HepG2 (cell line): ENCODE measurements at regions not wholly inside any gene's neighbourhood (a gene's known extent, or its start where the extent isn't known, plus 50 kb on each side); places are given as distances from the start of the nearest gene placed in this dataset.
A peak's percentile ranks its signal among the peaks of the same experiment; 100 is the strongest.

Experiments used
- HNF4G ChIP-seq, 2 experiments: sonication (generic) in 1 of 2; formaldehyde crosslinking in 1 of 2; IDR thresholded peaks; 2 replicates each; pipeline versions ENCODE4 v1.4.0 to v1.6.1; 2011 to 2020; ENCODE audit warnings: borderline replicate concordance in 2 of 2, low read depth in 2 of 2, mild to moderate bottlenecking in 2 of 2, low read length in 1 of 2, missing genetic modification reagents in 1 of 2, moderate library complexity in 1 of 2
- HNRNPLL ChIP-seq: fragments of 200-400 bp; formaldehyde crosslinking; IDR thresholded peaks from 2 replicates; pipeline ENCODE4 v1.6.1; 2017; ENCODE audit warnings: mild to moderate bottlenecking, low read depth, low read length; ENCODE audit not compliant: poor library complexity, severe bottlenecking
- POGZ ChIP-seq: sonication (generic); formaldehyde crosslinking; IDR thresholded peaks from 2 replicates; pipeline ENCODE4 v1.4.0; 2020; ENCODE audit warnings: mild to moderate bottlenecking, missing genetic modification reagents
- ZFP36L2 ChIP-seq: sonication (generic); formaldehyde crosslinking; IDR thresholded peaks from 2 replicates; pipeline ENCODE4 v1.4.0; 2020; ENCODE audit warnings: missing genetic modification reagents
- TF ChIP-seq, protein P1 (sequence below): sonication (generic); formaldehyde crosslinking; IDR thresholded peaks from 2 replicates; pipeline ENCODE4 v1.4.0; 2020; ENCODE audit warnings: mild to moderate bottlenecking, missing genetic modification reagents
- TF ChIP-seq, protein P2 (sequence below): sonication (generic); formaldehyde crosslinking; IDR thresholded peaks from 2 replicates; pipeline ENCODE4 v1.5.0; 2020; ENCODE audit warnings: mild to moderate bottlenecking, missing genetic modification reagents, moderate library complexity
- TF ChIP-seq, protein P3 (sequence below): sonication (generic); formaldehyde crosslinking; IDR thresholded peaks from 2 replicates; pipeline ENCODE4 v1.8.0; 2022; ENCODE audit warnings: missing genetic modification reagents, mild to moderate bottlenecking, inconsistent platforms, borderline replicate concordance
- TF ChIP-seq, protein P4 (sequence below): sonication (generic); formaldehyde crosslinking; IDR thresholded peaks from 2 replicates; pipeline ENCODE4 v1.4.0; 2020; ENCODE audit warnings: mild to moderate bottlenecking, missing genetic modification reagents, borderline replicate concordance
- TF ChIP-seq, protein P5 (sequence below): sonication (generic); IDR thresholded peaks from 2 replicates; pipeline ENCODE4 v1.6.1; 2016; ENCODE audit warnings: low read depth, borderline replicate concordance
- TF ChIP-seq, protein P6 (sequence below): sonication (generic); formaldehyde crosslinking; IDR thresholded peaks from 2 replicates; pipeline ENCODE4 v1.4.0; 2020; ENCODE audit warnings: low read depth, mild to moderate bottlenecking, missing genetic modification reagents

DNA sequence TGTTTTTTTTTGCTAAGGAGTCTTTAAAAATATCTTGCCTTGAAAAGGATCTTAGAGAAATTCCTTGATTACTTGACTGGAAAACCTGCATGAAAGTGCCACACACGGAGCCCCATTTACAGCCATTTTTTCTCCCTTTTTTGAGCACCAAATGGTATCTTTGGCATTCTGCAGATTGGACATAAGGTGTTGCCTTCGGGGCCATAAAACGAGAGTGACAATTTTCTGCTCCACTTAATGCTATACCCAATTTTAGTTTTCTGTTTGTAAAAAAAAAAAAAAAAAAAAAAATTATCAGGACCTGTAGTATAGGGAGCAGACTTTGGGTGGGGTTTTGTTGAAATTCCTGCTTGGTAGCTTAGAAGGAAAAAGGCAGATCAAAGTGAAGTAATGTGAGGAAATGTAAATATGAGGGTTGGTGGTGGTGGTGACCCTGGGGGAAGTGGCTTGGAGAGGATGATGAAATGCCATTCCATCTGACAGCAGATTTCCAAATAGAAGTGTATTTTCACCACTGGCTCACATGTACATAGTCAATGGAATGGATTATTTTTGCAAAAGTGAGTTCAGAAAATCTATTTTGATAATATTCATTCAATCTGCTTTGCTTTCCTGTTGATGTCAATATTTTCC lies 212.1 kb upstream of the SOX4 start (continued):
- TF ChIP-seq, protein P1, sequence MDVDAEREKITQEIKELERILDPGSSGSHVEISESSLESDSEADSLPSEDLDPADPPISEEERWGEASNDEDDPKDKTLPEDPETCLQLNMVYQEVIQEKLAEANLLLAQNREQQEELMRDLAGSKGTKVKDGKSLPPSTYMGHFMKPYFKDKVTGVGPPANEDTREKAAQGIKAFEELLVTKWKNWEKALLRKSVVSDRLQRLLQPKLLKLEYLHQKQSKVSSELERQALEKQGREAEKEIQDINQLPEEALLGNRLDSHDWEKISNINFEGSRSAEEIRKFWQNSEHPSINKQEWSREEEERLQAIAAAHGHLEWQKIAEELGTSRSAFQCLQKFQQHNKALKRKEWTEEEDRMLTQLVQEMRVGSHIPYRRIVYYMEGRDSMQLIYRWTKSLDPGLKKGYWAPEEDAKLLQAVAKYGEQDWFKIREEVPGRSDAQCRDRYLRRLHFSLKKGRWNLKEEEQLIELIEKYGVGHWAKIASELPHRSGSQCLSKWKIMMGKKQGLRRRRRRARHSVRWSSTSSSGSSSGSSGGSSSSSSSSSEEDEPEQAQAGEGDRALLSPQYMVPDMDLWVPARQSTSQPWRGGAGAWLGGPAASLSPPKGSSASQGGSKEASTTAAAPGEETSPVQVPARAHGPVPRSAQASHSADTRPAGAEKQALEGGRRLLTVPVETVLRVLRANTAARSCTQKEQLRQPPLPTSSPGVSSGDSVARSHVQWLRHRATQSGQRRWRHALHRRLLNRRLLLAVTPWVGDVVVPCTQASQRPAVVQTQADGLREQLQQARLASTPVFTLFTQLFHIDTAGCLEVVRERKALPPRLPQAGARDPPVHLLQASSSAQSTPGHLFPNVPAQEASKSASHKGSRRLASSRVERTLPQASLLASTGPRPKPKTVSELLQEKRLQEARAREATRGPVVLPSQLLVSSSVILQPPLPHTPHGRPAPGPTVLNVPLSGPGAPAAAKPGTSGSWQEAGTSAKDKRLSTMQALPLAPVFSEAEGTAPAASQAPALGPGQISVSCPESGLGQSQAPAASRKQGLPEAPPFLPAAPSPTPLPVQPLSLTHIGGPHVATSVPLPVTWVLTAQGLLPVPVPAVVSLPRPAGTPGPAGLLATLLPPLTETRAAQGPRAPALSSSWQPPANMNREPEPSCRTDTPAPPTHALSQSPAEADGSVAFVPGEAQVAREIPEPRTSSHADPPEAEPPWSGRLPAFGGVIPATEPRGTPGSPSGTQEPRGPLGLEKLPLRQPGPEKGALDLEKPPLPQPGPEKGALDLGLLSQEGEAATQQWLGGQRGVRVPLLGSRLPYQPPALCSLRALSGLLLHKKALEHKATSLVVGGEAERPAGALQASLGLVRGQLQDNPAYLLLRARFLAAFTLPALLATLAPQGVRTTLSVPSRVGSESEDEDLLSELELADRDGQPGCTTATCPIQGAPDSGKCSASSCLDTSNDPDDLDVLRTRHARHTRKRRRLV (CRISPR knock-in tag) = 0 out of 2 replicates have a peak, but pooled peaks have one; percentile 78
- TF ChIP-seq, protein P2, sequence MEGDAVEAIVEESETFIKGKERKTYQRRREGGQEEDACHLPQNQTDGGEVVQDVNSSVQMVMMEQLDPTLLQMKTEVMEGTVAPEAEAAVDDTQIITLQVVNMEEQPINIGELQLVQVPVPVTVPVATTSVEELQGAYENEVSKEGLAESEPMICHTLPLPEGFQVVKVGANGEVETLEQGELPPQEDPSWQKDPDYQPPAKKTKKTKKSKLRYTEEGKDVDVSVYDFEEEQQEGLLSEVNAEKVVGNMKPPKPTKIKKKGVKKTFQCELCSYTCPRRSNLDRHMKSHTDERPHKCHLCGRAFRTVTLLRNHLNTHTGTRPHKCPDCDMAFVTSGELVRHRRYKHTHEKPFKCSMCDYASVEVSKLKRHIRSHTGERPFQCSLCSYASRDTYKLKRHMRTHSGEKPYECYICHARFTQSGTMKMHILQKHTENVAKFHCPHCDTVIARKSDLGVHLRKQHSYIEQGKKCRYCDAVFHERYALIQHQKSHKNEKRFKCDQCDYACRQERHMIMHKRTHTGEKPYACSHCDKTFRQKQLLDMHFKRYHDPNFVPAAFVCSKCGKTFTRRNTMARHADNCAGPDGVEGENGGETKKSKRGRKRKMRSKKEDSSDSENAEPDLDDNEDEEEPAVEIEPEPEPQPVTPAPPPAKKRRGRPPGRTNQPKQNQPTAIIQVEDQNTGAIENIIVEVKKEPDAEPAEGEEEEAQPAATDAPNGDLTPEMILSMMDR (CRISPR knock-in tag) = 0 out of 2 replicates have a peak, but pooled peaks have one; percentile 8
- TF ChIP-seq, protein P3, sequence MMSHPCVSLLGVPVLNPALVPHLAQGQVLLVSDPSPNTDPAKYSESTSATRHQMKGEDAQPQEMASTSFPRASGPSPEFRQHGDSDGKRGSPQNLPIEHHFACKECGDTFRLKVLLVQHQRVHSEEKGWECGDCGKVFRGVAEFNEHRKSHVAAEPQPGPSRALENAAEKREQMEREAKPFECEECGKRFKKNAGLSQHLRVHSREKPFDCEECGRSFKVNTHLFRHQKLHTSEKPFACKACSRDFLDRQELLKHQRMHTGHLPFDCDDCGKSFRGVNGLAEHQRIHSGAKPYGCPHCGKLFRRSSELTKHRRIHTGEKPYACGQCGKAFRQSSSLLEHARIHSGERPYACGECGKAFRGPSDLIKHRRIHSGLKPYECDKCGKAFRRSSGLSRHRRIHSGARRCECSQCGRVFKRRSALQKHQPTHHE (CRISPR knock-in tag) = peak; percentile 72; the same call in 1 of the 2 replicates
- TF ChIP-seq HNF4G (IDR thresholded peaks at IDR 0.05; ENCODE audit: borderline replicate concordance, low read depth, low read length) (no peak), HNF4G (CRISPR knock-in tag; IDR thresholded peaks at IDR 0.05; ENCODE audit: borderline replicate concordance, low read depth) (no peak; the same call in 1 of the 2 replicates), HNRNPLL (no peak), ZFP36L2 (CRISPR knock-in tag) (no peak), POGZ (CRISPR knock-in tag) (peak; percentile 93)
- TF ChIP-seq, protein P4, sequence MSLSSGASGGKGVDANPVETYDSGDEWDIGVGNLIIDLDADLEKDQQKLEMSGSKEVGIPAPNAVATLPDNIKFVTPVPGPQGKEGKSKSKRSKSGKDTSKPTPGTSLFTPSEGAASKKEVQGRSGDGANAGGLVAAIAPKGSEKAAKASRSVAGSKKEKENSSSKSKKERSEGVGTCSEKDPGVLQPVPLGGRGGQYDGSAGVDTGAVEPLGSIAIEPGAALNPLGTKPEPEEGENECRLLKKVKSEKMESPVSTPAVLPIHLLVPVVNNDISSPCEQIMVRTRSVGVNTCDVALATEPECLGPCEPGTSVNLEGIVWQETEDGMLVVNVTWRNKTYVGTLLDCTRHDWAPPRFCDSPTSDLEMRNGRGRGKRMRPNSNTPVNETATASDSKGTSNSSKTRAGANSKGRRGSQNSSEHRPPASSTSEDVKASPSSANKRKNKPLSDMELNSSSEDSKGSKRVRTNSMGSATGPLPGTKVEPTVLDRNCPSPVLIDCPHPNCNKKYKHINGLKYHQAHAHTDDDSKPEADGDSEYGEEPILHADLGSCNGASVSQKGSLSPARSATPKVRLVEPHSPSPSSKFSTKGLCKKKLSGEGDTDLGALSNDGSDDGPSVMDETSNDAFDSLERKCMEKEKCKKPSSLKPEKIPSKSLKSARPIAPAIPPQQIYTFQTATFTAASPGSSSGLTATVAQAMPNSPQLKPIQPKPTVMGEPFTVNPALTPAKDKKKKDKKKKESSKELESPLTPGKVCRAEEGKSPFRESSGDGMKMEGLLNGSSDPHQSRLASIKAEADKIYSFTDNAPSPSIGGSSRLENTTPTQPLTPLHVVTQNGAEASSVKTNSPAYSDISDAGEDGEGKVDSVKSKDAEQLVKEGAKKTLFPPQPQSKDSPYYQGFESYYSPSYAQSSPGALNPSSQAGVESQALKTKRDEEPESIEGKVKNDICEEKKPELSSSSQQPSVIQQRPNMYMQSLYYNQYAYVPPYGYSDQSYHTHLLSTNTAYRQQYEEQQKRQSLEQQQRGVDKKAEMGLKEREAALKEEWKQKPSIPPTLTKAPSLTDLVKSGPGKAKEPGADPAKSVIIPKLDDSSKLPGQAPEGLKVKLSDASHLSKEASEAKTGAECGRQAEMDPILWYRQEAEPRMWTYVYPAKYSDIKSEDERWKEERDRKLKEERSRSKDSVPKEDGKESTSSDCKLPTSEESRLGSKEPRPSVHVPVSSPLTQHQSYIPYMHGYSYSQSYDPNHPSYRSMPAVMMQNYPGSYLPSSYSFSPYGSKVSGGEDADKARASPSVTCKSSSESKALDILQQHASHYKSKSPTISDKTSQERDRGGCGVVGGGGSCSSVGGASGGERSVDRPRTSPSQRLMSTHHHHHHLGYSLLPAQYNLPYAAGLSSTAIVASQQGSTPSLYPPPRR (CRISPR knock-in tag) = peak; percentile 90
- TF ChIP-seq, protein P5, sequence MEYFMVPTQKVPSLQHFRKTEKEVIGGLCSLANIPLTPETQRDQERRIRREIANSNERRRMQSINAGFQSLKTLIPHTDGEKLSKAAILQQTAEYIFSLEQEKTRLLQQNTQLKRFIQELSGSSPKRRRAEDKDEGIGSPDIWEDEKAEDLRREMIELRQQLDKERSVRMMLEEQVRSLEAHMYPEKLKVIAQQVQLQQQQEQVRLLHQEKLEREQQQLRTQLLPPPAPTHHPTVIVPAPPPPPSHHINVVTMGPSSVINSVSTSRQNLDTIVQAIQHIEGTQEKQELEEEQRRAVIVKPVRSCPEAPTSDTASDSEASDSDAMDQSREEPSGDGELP = peak; percentile 75; the same call in 1 of the 2 replicates
- TF ChIP-seq, protein P6, sequence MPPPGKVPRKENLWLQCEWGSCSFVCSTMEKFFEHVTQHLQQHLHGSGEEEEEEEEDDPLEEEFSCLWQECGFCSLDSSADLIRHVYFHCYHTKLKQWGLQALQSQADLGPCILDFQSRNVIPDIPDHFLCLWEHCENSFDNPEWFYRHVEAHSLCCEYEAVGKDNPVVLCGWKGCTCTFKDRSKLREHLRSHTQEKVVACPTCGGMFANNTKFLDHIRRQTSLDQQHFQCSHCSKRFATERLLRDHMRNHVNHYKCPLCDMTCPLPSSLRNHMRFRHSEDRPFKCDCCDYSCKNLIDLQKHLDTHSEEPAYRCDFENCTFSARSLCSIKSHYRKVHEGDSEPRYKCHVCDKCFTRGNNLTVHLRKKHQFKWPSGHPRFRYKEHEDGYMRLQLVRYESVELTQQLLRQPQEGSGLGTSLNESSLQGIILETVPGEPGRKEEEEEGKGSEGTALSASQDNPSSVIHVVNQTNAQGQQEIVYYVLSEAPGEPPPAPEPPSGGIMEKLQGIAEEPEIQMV = no peak
